B cell (primary cell): ENCODE measurements at regions not wholly inside any gene's neighbourhood (a gene's known extent, or its start where the extent isn't known, plus 50 kb on each side); places are given as distances from the start of the nearest gene placed in this dataset.

Source experiments
- CTCF ChIP-seq: fragments of 200-600 bp; IDR thresholded peaks from one replicate; pipeline ENCODE4 v1.8.0; 2022; ENCODE audit warnings: antibody characterized with exemption, mild to moderate bottlenecking
- EZH2 ChIP-seq: IDR thresholded peaks from 2 replicates; pipeline ENCODE4 v1.6.1; 2012; ENCODE audit warnings: borderline replicate concordance, low read depth, mild to moderate bottlenecking, moderate library complexity, low read length; ENCODE audit not compliant: insufficient read depth, poor library complexity, severe bottlenecking

- TF ChIP-seq CTCF (no peak), EZH2 (no peak)
Measured at GRCh38 chr4:162458051-162458450, 294.3 kb upstream of the FSTL5 start.
